Mucosa of rectum (tissue), 2 donors: ENCODE measurements at regions not wholly inside any gene's neighbourhood (a gene's known extent, or its start where the extent isn't known, plus 50 kb on each side); places are given as distances from the start of the nearest gene placed in this dataset.

Experiments used
- H3K27ac ChIP-seq, 2 donors: one replicate each; pipeline ENCODE4 v1.7.0; 2013; ENCODE audit warnings: inconsistent platforms in 2 of 2, low read depth in 2 of 2, low read length in 2 of 2
- H3K27me3 ChIP-seq, 2 donors: one replicate each; pipeline ENCODE4 v1.7.0; 2013; ENCODE audit warnings: low read length in 2 of 2; ENCODE audit not compliant: control insufficient read depth in 2 of 2, insufficient read depth in 2 of 2
- H3K36me3 ChIP-seq, 2 donors: one replicate each; pipeline ENCODE4 v1.7.0; 2013; ENCODE audit warnings: low read length in 2 of 2; ENCODE audit not compliant: control insufficient read depth in 2 of 2, insufficient read depth in 2 of 2
- H3K4me1 ChIP-seq, 2 donors: one replicate each; pipeline ENCODE4 v1.7.0; 2013; ENCODE audit warnings: low read length in 2 of 2, mild to moderate bottlenecking in 1 of 2; ENCODE audit not compliant: control insufficient read depth in 2 of 2, insufficient read depth in 2 of 2
- H3K4me3 ChIP-seq, 2 donors: one replicate each; pipeline ENCODE4 v1.7.0; 2013; ENCODE audit warnings: low read length in 2 of 2
- H3K9ac ChIP-seq, 2 donors: one replicate each; pipeline ENCODE4 v1.7.0; 2013; ENCODE audit warnings: low read length in 2 of 2, low read depth in 1 of 2, mild to moderate bottlenecking in 1 of 2
- H3K9me3 ChIP-seq, 2 donors: one replicate each; pipeline ENCODE4 v1.7.0; 2013; ENCODE audit warnings: low read length in 2 of 2; ENCODE audit not compliant: control insufficient read depth in 2 of 2
- donor health status: healthy.
- donor health status: Normal muscosa, but diverticular disease.

DNA sequence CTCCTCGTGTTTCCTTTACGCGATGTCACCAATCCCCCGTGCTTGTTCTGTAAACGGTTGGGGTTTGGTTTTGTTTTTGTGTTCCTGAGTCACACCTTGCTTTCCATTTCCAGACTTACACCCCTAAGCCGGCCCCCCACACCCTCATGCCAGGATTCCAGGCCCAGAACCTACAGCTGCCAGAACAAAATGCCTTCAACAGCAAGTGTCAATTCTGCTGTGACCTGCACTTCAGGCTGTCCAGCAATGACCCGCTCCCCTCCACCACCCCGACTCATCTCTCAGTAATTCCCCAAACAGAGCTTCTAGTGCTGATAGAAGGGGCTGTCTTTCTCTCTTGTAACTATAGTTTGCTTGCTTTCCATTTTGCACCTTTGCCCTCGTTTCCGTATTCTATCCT, 722.1 kb upstream of the CELF2 start:
- Histone ChIP-seq H3K36me3 (no peaks in the 10 kb centered on the region), H3K27me3 (no peaks in the 10 kb centered on the region), H3K27ac (no peak overlapping the region), H3K4me1 (no peaks in the 10 kb centered on the region), H3K9ac (no peak overlapping the region), H3K4me3 (no peak overlapping the region), H3K9me3 (no peaks in the 10 kb centered on the region)

DNA sequence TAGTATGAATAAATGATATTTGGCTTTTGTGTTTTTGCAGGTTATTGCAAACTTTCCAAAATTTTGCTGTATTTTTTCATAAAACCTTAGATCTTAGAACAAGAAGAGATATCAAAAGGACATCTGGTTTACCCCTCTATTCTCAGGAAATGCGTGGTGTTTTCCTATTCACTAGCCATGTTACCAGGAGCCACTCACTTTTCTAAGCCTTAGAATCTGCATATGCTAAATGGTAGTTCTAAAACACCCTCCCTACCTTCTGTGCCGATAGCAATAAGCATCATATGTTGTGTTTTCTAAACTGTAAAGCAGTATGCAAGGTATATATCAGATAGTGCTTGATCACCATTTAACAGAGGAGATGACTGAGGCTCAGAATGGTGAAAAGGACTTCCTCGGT, 715.0 kb upstream of the CELF2 start:
- no peaks in the 10 kb centered on the region for H3K27me3 ChIP-seq
- H3K9me3 ChIP-seq: no peaks in the 10 kb centered on the region
- H3K4me1 ChIP-seq: no peaks in the 10 kb centered on the region
- H3K36me3 ChIP-seq: no peaks in the 10 kb centered on the region
- H3K9ac ChIP-seq: no peak overlapping the region
- no peak overlapping the region for H3K27ac ChIP-seq
- no peak overlapping the region for H3K4me3 ChIP-seq

DNA sequence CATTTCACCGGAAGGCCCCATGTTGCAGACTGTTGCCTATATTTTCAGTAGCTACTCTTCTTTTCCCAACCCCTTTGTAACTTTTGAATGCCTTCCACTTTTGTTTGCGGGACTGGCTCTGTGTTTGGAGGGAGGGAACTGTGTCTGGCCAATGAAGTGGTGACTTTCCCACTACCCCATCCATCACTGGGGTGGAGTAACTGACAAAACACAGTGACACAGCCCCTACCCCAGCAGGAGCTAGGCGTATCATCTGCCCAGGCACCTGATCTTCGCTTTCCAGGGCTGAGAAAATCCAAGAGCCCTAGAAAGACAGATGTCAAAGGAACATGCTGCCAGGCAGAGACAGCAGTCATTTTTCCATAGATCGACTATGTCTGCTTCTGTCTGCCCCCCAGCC, 710.6 kb upstream of the CELF2 start:
- Histone ChIP-seq H3K36me3 (no peaks in the 10 kb centered on the region), H3K4me1 (no peaks in the 10 kb centered on the region)

DNA sequence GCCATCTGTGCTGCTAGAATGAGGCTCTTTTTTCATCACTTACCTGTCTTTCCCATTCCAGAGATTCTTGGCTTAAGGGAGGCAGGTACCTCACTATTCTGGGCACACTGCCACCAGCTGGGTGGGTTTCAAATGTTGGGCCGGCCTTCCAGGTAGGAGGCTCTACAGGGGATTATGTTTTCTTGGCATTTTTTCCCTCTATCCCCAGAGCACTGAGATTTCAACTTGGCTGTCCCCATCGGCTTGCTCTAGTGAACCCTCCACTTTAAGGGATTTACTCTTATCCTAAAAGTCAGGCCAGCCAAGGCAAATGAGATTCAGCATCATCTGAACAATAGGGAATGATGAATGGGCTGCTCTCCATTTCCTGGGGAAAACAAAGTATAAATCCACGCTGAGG, 710.1 kb upstream of the CELF2 start:
- Histone ChIP-seq H3K27me3 (no peaks in the 10 kb centered on the region), H3K4me3 (no peak overlapping the region), H3K36me3 (no peaks in the 10 kb centered on the region), H3K9ac (no peak overlapping the region), H3K9me3 (no peaks in the 10 kb centered on the region), H3K27ac (no peak overlapping the region), H3K4me1 (no peaks in the 10 kb centered on the region)

More for the DNA sequence above, 710.6 kb upstream of the CELF2 start:
- H3K4me3 ChIP-seq: no peak overlapping the region
- H3K9me3 ChIP-seq: no peaks in the 10 kb centered on the region
- no peaks in the 10 kb centered on the region for H3K27me3 ChIP-seq
- H3K9ac ChIP-seq: no peak overlapping the region
- H3K27ac ChIP-seq: no peak overlapping the region

DNA sequence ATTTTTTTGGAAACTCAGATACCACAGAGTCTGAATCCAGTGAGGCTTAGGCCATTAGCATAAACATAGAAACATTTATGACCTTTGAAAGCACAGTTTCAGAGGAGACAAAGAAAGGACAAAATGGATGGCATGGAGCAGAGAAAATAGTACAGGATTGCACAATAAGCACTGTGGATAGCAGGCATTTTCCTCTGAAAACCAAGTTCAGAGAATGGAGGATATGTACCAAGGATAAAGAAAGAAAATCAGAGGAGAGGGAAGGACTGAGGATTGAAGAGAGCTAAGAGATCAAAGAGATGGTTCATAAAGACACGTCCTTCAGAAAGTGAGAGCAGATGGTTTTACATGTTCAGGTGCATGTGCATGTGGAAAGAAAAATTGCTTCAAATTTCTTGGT, 707.2 kb upstream of the CELF2 start:
- no peaks in the 10 kb centered on the region for H3K27me3 ChIP-seq
- no peak overlapping the region for H3K4me3 ChIP-seq

DNA sequence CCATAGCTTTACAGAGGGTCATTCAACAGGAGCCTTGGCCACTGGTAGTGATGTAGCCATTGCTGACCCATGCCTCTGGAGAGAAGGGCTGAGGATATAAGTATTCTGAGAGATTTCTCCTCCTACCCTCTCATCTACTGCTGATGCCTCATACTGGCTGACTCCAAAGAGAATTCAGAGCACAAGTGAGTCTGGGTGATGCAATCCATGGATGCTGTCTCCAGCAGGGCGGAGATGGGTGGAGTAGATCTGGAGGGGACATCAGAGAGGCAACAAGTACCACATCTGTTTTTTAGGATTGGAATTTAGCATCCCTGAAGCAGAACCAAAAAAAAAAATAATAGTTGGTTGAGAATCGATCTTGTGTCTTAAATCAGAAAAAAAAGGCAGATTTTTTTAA, 705.7 kb upstream of the CELF2 start:
- Histone ChIP-seq H3K36me3 (no peaks in the 10 kb centered on the region), H3K4me3 (no peak overlapping the region), H3K9me3 (no peaks in the 10 kb centered on the region), H3K27me3 (no peaks in the 10 kb centered on the region), H3K4me1 (peaks cover 0 to 4% of the 10 kb centered on the region in 2 donors), H3K27ac (no peak overlapping the region), H3K9ac (no peak overlapping the region)

More for the DNA sequence above, 707.2 kb upstream of the CELF2 start:
- H3K9me3 ChIP-seq: no peaks in the 10 kb centered on the region
- peaks cover 0 to 4% of the 10 kb centered on the region in 2 donors for H3K4me1 ChIP-seq
- no peaks in the 10 kb centered on the region for H3K36me3 ChIP-seq
- H3K9ac ChIP-seq: no peak overlapping the region
- no peak overlapping the region for H3K27ac ChIP-seq

DNA sequence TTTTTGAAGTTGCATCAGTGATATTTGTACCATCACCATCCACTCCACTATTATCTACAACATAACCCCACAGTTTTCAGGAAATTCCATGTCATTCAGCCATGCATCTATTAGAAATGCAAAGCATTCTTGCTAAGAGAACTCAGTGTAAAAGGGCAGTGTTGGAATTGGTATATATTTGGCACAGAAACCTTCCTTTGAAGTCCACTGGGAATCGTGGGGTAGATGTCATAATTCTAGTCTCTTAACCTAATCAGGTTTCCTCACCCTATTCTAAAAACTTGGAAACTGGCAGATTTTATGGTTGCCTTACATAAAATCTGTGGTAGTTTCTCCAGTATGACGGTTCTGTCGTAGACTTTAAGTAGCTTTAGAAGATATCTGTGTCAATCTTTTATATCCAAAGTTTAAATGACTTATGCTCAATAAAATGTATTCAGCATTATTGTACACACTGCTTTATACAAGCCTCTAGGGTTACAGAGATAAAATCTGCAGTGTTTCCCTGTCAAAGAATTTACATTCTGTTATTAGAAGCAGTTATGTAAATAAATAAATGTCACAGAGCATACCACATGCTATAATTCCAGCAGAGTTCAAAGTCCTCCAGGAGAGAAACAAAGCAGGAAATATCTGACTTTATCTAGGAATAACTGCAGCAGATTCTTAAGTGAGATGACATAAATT, 704.4 kb upstream of the CELF2 start:
- Histone ChIP-seq H3K4me3 (no peak overlapping the region), H3K4me1 (peaks cover 0 to 4% of the 10 kb centered on the region in 2 donors), H3K9me3 (no peaks in the 10 kb centered on the region), H3K27ac (no peak overlapping the region), H3K36me3 (no peaks in the 10 kb centered on the region), H3K9ac (no peak overlapping the region), H3K27me3 (no peaks in the 10 kb centered on the region)

DNA sequence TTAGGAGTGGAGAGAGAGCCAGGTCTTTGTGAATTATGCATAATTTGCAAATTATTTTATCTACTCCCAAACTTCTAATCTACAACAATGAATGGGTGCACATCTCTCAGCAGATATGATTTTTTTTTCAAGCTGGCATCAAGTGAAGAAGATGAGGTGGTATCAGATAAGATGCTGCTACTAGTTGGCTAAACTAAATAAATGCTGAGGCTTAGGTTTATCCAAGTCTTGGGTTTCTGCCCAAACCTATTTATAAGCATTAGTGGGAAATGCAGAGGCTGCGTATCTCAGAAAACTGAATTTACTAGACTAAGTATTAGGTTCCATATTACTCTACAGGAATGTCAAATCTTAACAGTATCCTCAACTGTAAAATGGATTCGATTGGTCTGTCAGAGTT, 703.0 kb upstream of the CELF2 start:
- Histone ChIP-seq H3K27ac (no peak overlapping the region), H3K9ac (no peak overlapping the region), H3K36me3 (no peaks in the 10 kb centered on the region)

DNA sequence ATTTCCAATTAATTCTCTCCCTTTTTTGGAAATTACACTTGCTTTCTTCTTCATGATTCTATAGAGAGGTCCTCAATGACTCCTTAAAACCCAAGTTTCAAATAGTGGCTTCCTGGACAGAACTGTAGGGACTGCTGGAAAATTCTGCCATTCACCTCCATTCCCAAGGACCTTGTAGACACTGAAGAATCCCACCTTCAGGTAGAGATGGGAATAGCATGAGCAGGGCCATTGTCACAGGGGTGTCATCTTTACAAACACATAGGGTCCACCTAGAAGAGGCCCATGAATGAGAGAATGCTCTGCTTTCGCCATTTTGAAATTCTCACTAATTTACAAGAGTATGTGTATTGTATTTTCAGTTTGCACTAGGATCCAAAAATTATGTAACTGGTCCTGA, 701.7 kb upstream of the CELF2 start:
- H3K36me3 ChIP-seq: no peaks in the 10 kb centered on the region
- peaks cover 0 to 4% of the 10 kb centered on the region in 2 donors for H3K4me1 ChIP-seq
- H3K9ac ChIP-seq: no peak overlapping the region
- no peak overlapping the region for H3K27ac ChIP-seq
- no peaks in the 10 kb centered on the region for H3K27me3 ChIP-seq
- no peak overlapping the region for H3K4me3 ChIP-seq
- no peaks in the 10 kb centered on the region for H3K9me3 ChIP-seq

More for the DNA sequence above, 703.0 kb upstream of the CELF2 start:
- Histone ChIP-seq H3K9me3 (no peaks in the 10 kb centered on the region), H3K27me3 (no peaks in the 10 kb centered on the region), H3K4me1 (peaks cover 0 to 4% of the 10 kb centered on the region in 2 donors), H3K4me3 (no peak overlapping the region)

DNA sequence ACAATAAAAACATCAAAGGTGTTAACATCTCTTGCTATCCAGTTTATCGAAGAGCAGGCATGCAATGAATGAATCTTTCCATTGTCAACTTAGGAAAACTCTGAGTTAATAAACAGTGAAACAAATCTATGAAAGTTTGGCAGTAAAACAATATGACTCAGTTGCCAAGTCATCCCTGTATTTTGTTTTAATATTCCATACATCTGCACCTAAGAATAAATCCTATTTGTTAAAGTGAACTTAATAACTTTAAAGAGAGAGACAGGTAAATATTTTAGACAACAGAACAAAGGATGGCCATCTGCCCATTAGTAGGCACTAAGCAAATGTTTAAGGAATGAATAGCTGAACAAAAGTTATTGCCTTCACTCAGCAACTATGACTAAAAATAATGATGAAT, 700.5 kb upstream of the CELF2 start:
- H3K27me3 ChIP-seq: no peaks in the 10 kb centered on the region
- no peak overlapping the region for H3K9ac ChIP-seq
- no peaks in the 10 kb centered on the region for H3K9me3 ChIP-seq
- H3K4me1 ChIP-seq: peaks cover 0 to 4% of the 10 kb centered on the region in 2 donors
- H3K4me3 ChIP-seq: no peak overlapping the region
- no peak overlapping the region for H3K27ac ChIP-seq
- no peaks in the 10 kb centered on the region for H3K36me3 ChIP-seq
